GM12873 (cell line): ENCODE measurements at regions not wholly inside any gene's neighbourhood (a gene's known extent, or its start where the extent isn't known, plus 50 kb on each side); places are given as distances from the start of the nearest gene placed in this dataset.

Experiments used
- TF ChIP-seq, protein P1 (sequence below): IDR thresholded peaks from 2 replicates; pipeline ENCODE4 v1.5.1; 2012; ENCODE audit warnings: low read depth, mild to moderate bottlenecking, moderate library complexity, low read length, control low read depth; ENCODE audit not compliant: insufficient read depth; ENCODE audit errors: missing control alignments

DNA sequence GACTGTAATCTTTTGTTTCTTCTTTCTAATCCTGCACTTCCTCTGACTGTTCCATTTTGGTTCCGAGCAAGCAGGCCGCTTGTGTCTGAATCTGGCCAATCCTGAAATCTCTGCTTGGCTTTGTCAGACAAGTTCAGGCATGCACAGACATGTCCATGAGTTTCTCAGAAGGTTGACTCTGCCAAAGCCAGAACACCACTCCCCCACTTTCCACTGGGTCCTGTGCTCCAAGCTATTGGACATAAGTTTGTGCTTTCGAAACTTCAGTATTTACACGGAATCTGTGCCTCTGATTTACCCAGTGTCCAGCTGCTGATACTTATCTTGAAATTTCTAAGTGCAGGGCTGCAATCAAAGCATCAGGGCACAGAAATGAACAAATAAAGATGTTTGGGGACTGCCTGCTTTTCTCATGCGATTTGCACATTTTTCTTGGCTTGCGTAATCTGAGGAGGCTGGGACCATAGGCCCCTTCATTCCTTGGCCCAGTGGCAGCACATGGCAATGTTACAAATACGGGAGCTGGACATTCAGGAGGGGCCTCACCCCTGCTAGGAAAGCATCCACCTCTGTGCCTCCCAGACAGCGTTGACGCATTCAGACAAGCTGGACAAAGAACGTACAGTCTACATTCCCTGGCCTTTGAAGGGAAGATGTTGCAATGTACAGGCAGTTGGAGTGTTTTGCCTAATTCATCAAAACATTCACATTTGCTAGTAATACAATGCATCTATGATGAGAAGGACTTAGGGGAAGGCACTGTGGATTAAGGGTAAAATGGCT lies 209.2 kb upstream of the PAPPA start:
- TF ChIP-seq, protein P1, sequence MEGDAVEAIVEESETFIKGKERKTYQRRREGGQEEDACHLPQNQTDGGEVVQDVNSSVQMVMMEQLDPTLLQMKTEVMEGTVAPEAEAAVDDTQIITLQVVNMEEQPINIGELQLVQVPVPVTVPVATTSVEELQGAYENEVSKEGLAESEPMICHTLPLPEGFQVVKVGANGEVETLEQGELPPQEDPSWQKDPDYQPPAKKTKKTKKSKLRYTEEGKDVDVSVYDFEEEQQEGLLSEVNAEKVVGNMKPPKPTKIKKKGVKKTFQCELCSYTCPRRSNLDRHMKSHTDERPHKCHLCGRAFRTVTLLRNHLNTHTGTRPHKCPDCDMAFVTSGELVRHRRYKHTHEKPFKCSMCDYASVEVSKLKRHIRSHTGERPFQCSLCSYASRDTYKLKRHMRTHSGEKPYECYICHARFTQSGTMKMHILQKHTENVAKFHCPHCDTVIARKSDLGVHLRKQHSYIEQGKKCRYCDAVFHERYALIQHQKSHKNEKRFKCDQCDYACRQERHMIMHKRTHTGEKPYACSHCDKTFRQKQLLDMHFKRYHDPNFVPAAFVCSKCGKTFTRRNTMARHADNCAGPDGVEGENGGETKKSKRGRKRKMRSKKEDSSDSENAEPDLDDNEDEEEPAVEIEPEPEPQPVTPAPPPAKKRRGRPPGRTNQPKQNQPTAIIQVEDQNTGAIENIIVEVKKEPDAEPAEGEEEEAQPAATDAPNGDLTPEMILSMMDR, result no peak

DNA sequence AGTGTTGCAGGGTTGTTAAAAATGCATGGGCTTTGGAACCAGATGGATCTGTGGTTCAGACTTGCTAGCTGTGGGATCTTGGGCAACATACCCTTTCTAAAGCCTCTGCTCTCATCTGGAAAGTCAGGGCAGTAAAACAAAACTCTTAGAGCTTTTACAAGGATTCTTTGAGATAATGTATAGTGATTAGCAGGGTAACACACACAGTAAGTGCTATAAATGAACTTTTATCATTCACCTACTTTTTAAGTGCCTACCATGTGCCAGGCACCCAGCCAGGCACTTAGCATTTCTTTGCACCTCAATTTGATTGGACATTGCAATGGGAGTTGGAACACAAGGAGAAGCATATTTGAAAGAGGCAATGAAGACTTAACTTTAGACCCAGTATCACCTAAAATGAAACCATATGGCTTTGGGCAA lies 208.6 kb upstream of the PAPPA start:
- TF ChIP-seq, protein P1, result no peak

DNA sequence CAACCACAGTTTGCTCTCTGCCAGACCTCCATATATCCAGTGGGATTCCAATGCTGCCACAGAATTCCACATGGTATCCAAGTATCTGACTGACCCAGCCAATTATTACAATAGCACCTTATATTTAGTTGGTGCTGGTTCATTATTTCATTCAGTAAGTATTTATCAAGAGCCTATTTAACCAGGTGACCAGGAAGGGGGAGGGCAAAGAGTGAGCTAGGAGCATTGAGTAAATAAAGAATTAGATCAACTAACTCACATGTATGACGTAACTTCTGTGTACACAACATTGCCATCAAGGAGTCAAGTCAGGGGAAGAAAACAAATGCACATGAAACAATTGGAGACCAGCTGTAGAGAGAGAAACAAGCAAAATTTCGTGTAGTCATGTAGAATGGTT lies 207.1 kb upstream of the PAPPA start:
- TF ChIP-seq, protein P1, result no peak

DNA sequence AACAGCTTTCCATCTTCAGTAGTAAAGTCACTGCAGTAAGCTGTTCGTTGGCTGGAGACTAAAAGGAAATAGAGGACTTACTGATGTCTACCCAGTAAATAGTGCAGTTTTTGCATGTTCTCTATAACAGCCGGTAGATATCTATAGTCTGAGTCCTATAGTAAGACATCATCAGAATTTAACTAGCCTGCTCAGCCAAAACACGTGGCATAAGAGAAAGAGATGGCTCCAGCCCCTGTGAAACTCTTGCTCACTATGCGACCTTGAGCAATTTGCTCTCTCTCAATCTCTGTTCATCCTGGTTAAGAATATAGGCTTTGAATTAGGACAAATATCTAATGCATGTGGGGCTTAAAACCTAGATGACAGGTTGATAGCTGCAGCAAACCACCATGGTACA lies 201.6 kb upstream of the PAPPA start:
- TF ChIP-seq, protein P1, result no peak

DNA sequence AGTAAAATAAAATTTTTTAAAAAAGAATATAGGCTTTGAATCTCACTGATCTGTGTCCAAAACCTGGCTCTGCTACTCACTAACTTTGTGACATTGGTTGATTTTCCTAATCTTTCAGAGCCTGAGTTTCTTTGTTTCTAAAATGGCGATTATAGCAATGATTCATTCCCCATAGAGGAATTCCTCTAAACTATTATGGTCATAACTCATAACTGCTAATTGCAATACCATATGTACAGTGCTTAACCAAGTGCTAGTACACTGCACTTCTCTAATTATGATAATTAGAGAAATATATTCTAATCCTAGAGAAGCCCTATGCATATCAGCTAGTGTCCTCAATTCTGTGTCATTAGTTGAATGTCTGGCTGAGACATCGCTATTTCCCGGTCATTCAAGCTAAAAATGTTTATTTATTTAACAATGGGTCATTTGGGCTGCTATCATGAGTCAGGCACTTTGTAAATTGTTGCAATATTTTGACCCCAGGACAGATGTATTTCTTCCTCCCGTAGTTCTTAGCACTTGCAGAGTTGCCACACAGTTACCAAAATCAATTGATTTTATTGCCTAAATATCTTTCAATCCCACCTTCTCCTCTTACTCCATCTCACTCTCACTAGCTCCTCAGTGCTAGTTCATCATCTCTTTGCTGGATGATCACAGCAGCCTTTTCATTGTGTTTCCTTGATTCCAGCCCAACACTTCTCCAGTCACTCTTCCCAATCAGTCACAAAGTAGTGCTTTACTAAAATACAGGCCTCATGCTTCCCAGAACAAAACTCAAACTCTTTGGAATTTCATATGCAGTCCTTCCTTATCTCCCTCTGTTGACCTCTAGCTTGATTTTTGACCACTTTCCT lies 200.9 kb upstream of the PAPPA start:
- TF ChIP-seq, protein P1, result no peak

DNA sequence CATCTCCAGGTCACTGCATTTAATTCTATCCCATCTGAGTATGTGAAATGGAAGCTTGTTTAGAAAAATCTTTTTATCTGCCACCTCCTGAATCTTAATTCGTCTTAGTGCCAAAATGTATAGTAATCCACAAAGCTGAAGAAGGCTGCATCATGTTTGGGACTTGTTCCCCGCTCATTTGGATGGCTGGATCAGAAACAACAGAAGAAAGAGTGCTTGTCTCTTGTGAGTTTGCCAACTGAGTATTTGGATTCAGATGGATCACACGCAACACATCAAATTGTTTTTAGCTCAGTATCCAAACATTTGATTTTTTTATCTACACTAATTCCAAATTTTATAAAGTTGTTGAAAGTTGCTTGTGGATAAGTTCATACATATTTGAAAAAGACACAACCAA lies 197.2 kb upstream of the PAPPA start:
- TF ChIP-seq, protein P1, result no peak

DNA sequence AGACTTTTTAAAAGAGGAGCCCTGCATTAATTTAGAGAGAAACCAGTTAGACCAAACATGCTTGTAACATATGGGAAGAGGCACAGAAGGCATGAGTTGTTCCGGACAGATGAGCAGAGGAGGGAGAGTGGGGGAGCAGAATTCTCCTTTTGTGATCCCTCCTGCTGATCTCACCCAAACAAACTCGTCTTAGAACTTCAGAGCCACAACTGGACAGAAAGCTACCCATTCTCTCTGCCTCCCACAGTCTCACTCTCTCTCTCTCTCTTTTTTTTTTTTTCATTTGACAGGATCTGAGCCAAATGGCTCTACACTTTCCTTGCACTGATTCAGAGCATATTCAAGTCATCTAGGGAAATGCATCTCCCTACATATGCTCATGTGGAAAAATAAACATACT lies 196.0 kb upstream of the PAPPA start:
- TF ChIP-seq, protein P1, result no peak
